GM12878 (cell line): ENCODE measurements at regions not wholly inside any gene's neighbourhood (a gene's known extent, or its start where the extent isn't known, plus 50 kb on each side); places are given as distances from the start of the nearest gene placed in this dataset.
"Not testable (repeated sequence)": the region's sequence is repeated elsewhere in the genome, so short reads cannot be mapped to it uniquely, and the experiment has no call there.

Experiments used
- ATAC-seq: fragments of 200-7000 bp; cut with Tn5 transposase; 3 replicates; pipeline ENCODE4 v1.9.1; 2020; ENCODE audit warnings: mild to moderate bottlenecking, moderate library complexity
- BruUV-seq: library from RNA; stranded (reverse); fragments of 400-500 nt; replicated peaks from 2 replicates; lab custom pipeline; 2021; lab: Mats Ljungman, UMichigan
- CTCF ChIA-PET: fragments of 300-600 bp; sonication (Branson Sonifier 250); formaldehyde crosslinking; extraction: SDS; loops from one replicate; lab custom pipeline; 2021; ENCODE audit warnings: inconsistent platforms; lab: Yijun Ruan, JAX
- POLR2A ChIA-PET: fragments of 350-600 bp; formaldehyde crosslinking; extraction: SDS; loops from one replicate; lab custom pipeline; 2021; ENCODE audit warnings: inconsistent platforms; lab: Charles Lee
- RAD21 ChIA-PET: fragments of 300-600 bp; sonication (Branson Sonifier 250); formaldehyde crosslinking; loops from one replicate; lab custom pipeline; 2023; ENCODE audit warnings: antibody characterized with exemption; ENCODE audit not compliant: unreplicated experiment; lab: Charles Lee
- SMC1A ChIA-PET: fragments of 300-600 bp; sonication (Branson Sonifier 250); formaldehyde crosslinking; loops from one replicate; lab custom pipeline; 2023; ENCODE audit not compliant: unreplicated experiment, uncharacterized antibody; lab: Charles Lee
- DNase-seq: peaks from one replicate; pipeline ENCODE4 v3.0.0-alpha.2; 2011; ENCODE audit warnings: low read depth, low spot score
- FAIRE-seq: peaks from 3 replicates; lab custom pipeline; 2011; peaks lifted over from hg19 to GRCh38; lab: Jason Lieb, UNC
- H2AFZ ChIP-seq: 2 replicates; pipeline ENCODE4 v1.6.0; 2011; ENCODE audit warnings: low read depth, low read length, control low read depth; ENCODE audit not compliant: control insufficient read depth
- H3K27ac ChIP-seq: 2 replicates; pipeline ENCODE4 v1.5.1; 2011; ENCODE audit warnings: control low read depth; ENCODE audit not compliant: control insufficient read depth, insufficient read depth
- H3K27me3 ChIP-seq, 2 experiments: replicated peaks in 1 of 2; 2 replicates each; pipeline versions ENCODE4 v1.6.0 to v1.6.1; 2011; ENCODE audit warnings: low read length in 1 of 2; ENCODE audit not compliant: control insufficient read depth in 2 of 2, insufficient read depth in 2 of 2
- H3K36me3 ChIP-seq, 2 experiments: 2 replicates each; pipeline ENCODE4 v1.5.1; 2011; ENCODE audit warnings: low read length in 1 of 2; ENCODE audit not compliant: control insufficient read depth in 2 of 2, insufficient read depth in 2 of 2
- H3K4me1 ChIP-seq: 2 replicates; pipeline ENCODE4 v1.6.1; 2011; ENCODE audit warnings: mild to moderate bottlenecking, low read length, moderate library complexity, mixed read lengths; ENCODE audit not compliant: control insufficient read depth, insufficient read depth
- H3K4me2 ChIP-seq: 2 replicates; pipeline ENCODE4 v1.6.0; 2011; ENCODE audit warnings: control low read depth; ENCODE audit not compliant: control insufficient read depth, insufficient read depth
- H3K4me3 ChIP-seq: fragments of 200-600 bp; sonication (generic); 2 replicates; pipeline ENCODE4 v1.5.1; 2016
- H3K79me2 ChIP-seq: 2 replicates; pipeline ENCODE4 v1.6.0; 2011; ENCODE audit warnings: low read length; ENCODE audit not compliant: control insufficient read depth, insufficient read depth
- H3K9ac ChIP-seq: 2 replicates; pipeline ENCODE4 v1.8.0; 2011; ENCODE audit warnings: low read length, control low read depth, mixed read lengths; ENCODE audit not compliant: control insufficient read depth, insufficient read depth
- H3K9me3 ChIP-seq: replicated peaks from 3 replicates; pipeline ENCODE4 v1.5.1; 2011; ENCODE audit warnings: mild to moderate bottlenecking, low read length; ENCODE audit not compliant: control insufficient read depth, insufficient read depth
- H4K20me1 ChIP-seq: 2 replicates; pipeline ENCODE4 v1.6.0; 2011; ENCODE audit not compliant: control insufficient read depth, insufficient read depth
- ATF7 ChIP-seq: fragments of 450-650 bp; IDR thresholded peaks from 2 replicates; pipeline ENCODE4 v1.6.1; 2016; ENCODE audit warnings: low read depth, mild to moderate bottlenecking
- CHD1 ChIP-seq: IDR thresholded peaks from 2 replicates; pipeline ENCODE4 v1.6.1; 2012; ENCODE audit warnings: low read depth, low read length, improper control_type of control experiment
- MYC ChIP-seq: IDR thresholded peaks from 2 replicates; pipeline ENCODE4 v1.6.1; 2011; ENCODE audit warnings: mild to moderate bottlenecking, low read length, moderate library complexity, inconsistent platforms; ENCODE audit not compliant: insufficient read depth, insufficient replicate concordance, insufficient read length, severe bottlenecking
- SIX5 ChIP-seq: IDR thresholded peaks from 2 replicates; pipeline ENCODE4 v1.6.1; 2011; ENCODE audit warnings: mild to moderate bottlenecking, low read depth, low read length, moderate library complexity; ENCODE audit not compliant: severe bottlenecking
- YY1 ChIP-seq: IDR thresholded peaks from 2 replicates; pipeline ENCODE4 v1.6.1; 2011; ENCODE audit warnings: low read depth, mild to moderate bottlenecking, low read length
- WGBS: methylation state at CpG from one replicate; pipeline ENCODE4 v1.1.6; 2016; ENCODE audit warnings: low lambda C conversion rate; ENCODE audit not compliant: insufficient replicate concordance, insufficient coverage; ENCODE audit errors: missing lambda C conversion rate; 5-methylcytosine and 5-hydroxymethylcytosine counted together
- in situ Hi-C: fragments of 300-500 bp; cut with MboI; formaldehyde crosslinking; loops from 9 replicates; pipeline ENCODE4 v1.14.3; 2018; ENCODE audit warnings: mixed read lengths
- intact Hi-C: fragments of 100-400 bp; cut with micrococcal nuclease; formaldehyde crosslinking; loops from one replicate; pipeline ENCODE4 v1.14.2; 2022; ENCODE audit not compliant: unreplicated experiment
- TF ChIP-seq, protein P1 (sequence below): IDR thresholded peaks from 2 replicates; pipeline ENCODE4 v1.6.1; 2011; ENCODE audit warnings: low read depth, mild to moderate bottlenecking, low read length, moderate library complexity, borderline replicate concordance; ENCODE audit errors: extremely low read depth
- TF ChIP-seq, protein P2 (sequence below), 3 experiments: IDR thresholded peaks in 2 of 3; conservative IDR thresholded peaks in 1 of 3; 2 replicates each; pipeline ENCODE4 v1.5.1; 2011; ENCODE audit warnings: low read depth in 3 of 3, low read length in 3 of 3, mild to moderate bottlenecking in 3 of 3, control low read depth in 2 of 3, moderate library complexity in 2 of 3, inconsistent platforms in 1 of 3, mixed read lengths in 1 of 3; ENCODE audit not compliant: control insufficient read depth in 2 of 3, insufficient read depth in 1 of 3; ENCODE audit errors: extremely low read depth in 1 of 3
- TF ChIP-seq, protein P3 (sequence below): IDR thresholded peaks from 2 replicates; pipeline ENCODE4 v1.6.1; 2012; ENCODE audit warnings: low read depth, low read length, improper control_type of control experiment

DNA sequence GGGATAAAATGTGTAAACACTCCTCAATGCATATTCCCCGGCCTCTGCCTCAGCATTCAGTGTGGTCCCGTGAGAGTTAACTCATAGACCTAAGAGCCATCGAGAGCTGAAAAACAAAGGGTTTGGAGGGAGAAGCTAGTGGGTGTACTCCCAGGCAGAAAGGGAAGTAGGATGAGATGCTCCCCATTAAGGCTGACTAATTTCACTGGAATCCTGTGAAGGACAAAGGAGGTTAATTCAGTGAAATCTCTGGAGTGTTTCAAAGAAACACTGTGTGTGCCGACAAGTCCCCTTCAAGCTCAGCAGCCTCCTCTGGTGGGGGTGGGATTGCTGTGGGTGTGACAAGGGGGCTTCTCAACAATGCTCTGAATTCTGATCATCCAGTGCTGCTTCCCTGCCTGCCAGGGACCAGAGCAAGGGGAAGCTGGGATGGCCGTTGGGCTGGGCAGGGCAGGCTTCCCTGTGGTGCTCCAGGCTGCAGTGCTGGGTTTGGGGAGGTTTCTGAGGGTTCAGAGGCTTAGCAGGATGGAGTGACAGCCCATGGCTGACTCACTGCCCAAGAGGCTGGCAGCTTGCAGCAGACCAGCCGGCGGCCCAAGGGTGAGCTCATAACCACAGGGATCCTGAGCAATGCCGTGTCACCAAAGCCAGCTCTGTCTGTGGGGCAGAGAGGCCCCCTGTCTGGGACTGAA lies 61.4 kb upstream of the BMAL1 start (continued):
- TF ChIP-seq, protein P1, sequence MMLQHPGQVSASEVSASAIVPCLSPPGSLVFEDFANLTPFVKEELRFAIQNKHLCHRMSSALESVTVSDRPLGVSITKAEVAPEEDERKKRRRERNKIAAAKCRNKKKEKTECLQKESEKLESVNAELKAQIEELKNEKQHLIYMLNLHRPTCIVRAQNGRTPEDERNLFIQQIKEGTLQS = no peak

DNA sequence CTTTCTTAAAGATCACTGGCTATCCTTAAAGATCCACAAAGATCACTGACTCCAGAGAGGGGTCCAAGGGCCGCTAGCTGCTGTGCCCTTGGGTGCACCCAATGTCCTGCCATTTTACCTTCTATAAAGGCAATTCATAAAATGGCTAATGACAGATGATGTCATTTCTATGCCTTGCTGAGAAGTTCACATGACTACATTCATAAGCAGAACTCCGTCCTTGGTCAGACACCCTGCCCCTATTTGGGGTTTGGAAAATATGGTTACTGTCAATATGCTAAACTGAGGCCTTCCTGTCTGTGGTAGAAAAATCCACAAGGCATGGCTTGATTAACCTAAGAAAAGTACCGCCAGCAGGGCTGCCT lies 60.9 kb upstream of the BMAL1 start:
- 0 out of 2 replicates have a peak, but pooled peaks have one; percentile 44 for TF ChIP-seq YY1
- TF ChIP-seq MYC = no peak
- TF ChIP-seq SIX5 = no peak
- TF ChIP-seq, protein P2, sequence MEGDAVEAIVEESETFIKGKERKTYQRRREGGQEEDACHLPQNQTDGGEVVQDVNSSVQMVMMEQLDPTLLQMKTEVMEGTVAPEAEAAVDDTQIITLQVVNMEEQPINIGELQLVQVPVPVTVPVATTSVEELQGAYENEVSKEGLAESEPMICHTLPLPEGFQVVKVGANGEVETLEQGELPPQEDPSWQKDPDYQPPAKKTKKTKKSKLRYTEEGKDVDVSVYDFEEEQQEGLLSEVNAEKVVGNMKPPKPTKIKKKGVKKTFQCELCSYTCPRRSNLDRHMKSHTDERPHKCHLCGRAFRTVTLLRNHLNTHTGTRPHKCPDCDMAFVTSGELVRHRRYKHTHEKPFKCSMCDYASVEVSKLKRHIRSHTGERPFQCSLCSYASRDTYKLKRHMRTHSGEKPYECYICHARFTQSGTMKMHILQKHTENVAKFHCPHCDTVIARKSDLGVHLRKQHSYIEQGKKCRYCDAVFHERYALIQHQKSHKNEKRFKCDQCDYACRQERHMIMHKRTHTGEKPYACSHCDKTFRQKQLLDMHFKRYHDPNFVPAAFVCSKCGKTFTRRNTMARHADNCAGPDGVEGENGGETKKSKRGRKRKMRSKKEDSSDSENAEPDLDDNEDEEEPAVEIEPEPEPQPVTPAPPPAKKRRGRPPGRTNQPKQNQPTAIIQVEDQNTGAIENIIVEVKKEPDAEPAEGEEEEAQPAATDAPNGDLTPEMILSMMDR (IDR thresholded peaks at IDR 0.05 in 2 of 3, conservative IDR thresholded peaks at IDR 0.05 in 1 of 3; ENCODE audit: control insufficient read depth in 2 of 3, extremely low read depth in 1 of 3, insufficient read depth in 1 of 3, low read depth in 3 of 3, low read length in 3 of 3) = no peak
- TF ChIP-seq, protein P3, sequence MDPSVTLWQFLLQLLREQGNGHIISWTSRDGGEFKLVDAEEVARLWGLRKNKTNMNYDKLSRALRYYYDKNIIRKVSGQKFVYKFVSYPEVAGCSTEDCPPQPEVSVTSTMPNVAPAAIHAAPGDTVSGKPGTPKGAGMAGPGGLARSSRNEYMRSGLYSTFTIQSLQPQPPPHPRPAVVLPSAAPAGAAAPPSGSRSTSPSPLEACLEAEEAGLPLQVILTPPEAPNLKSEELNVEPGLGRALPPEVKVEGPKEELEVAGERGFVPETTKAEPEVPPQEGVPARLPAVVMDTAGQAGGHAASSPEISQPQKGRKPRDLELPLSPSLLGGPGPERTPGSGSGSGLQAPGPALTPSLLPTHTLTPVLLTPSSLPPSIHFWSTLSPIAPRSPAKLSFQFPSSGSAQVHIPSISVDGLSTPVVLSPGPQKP = no peak
- peak; percentile 55; the same call in 1 of the 2 replicates for TF ChIP-seq ATF7
- TF ChIP-seq CHD1 = no peak
- TF ChIP-seq, all 136 proteins: peak for 2
- ATAC-seq = peak; percentile 62
- no peaks in the 10 kb centered on the region for H3K27me3 ChIP-seq
- in situ Hi-C loops = no loop called here
- WGBS = 0% methylated on average over 3 of the region's 3 CpGs
- H3K27ac ChIP-seq = no peak overlapping the region
- DNase-seq = no peak
- ChIA-PET SMC1A (interaction anchor here (1.6 to 2.2 kb wide), 3 partner anchors 10 to 38 kb away, joined by 4 to 7 read pairs (median 4); no protein-coding TSS in a partner anchor), CTCF (interaction anchor here (0.8 to 1.8 kb wide), 6 partner anchors 10 to 253 kb away, joined by 3 to 8 read pairs (median 3); no protein-coding TSS in a partner anchor), POLR2A (no interaction called here), RAD21 (interaction anchor here (1.4 kb wide), 1 partner anchor 11 kb away, joined by 4 read pairs; no protein-coding TSS in a partner anchor)
- no peaks in the 10 kb centered on the region for H4K20me1 ChIP-seq
- H3K79me2 ChIP-seq = no peaks in the 10 kb centered on the region
- BruUV-seq = no TSS peak
- no peak overlapping the region for H2AFZ ChIP-seq
- H3K36me3 ChIP-seq = no peaks in the 10 kb centered on the region
- no peaks in the 10 kb centered on the region for H3K9me3 ChIP-seq
- intact Hi-C loops = no loop called here
- no peaks in the 10 kb centered on the region for H3K4me1 ChIP-seq
- no peak for FAIRE-seq
- H3K4me3 ChIP-seq = no peak overlapping the region
- no peak overlapping the region for H3K4me2 ChIP-seq
- H3K9ac ChIP-seq = no peak overlapping the region

DNA sequence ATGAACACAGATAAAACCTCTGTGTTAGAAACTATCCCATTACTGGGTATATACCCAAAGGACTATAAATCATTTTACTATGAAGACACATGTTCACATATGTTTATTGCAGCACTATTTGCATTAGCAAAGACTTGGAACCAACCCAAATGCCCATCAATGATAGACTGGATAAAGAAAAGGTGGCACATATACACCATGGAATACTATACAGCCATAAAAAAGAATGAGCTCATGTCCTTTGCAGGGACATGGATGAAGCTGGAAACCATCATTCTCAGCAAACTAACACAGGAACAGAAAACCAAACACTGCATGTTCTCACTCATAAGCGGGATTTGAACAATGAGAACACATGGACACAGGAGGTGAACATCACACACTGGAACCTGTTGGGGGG lies 58.9 kb upstream of the BMAL1 start:
- H3K4me1 ChIP-seq, FAIRE-seq, H2AFZ ChIP-seq, in situ Hi-C loops, CTCF ChIA-PET, SMC1A ChIA-PET, H3K4me2 ChIP-seq, H3K9ac ChIP-seq, ATAC-seq, DNase-seq, H3K36me3 ChIP-seq, RAD21 ChIA-PET, H3K27ac ChIP-seq, H3K27me3 ChIP-seq, H3K4me3 ChIP-seq, H3K79me2 ChIP-seq, intact Hi-C loops, H3K9me3 ChIP-seq, BruUV-seq, H4K20me1 ChIP-seq, POLR2A ChIA-PET: not testable (repeated sequence)
- 80% methylated on average over 1 of the region's 1 CpG for WGBS
